HCT116 (cell line): ENCODE measurements at regions not wholly inside any gene's neighbourhood (a gene's known extent, or its start where the extent isn't known, plus 50 kb on each side); places are given as distances from the start of the nearest gene placed in this dataset.

Source experiments
- ATAC-seq: fragments of 200-7000 bp; cut with Tn5 transposase; 2 replicates; pipeline ENCODE4 v1.9.1; 2020; ENCODE audit warnings: mild to moderate bottlenecking, moderate library complexity
- BruUV-seq: library from RNA; stranded (reverse); fragments of 400-500 nt; replicated peaks from 2 replicates; lab custom pipeline; 2021; lab: Mats Ljungman, UMichigan
- CTCF ChIA-PET: fragments of 300-600 bp; sonication (Branson Sonifier 250); formaldehyde crosslinking; loops from one replicate; lab custom pipeline; 2021; ENCODE audit warnings: antibody characterized with exemption; lab: Charles Lee
- POLR2A ChIA-PET: fragments of 300-600, 350-600 bp; sonication (Branson Sonifier 250); formaldehyde crosslinking; loops from one replicate; lab custom pipeline; 2021; ENCODE audit warnings: antibody characterized with exemption; lab: Charles Lee
- RAD21 ChIA-PET, 2 experiments: fragments of 300-600 bp; sonication (Branson Sonifier 250); formaldehyde crosslinking; loops; one replicate each; lab custom pipeline; 2023; ENCODE audit warnings: low total read pairs in 2 of 2; ENCODE audit not compliant: uncharacterized antibody in 2 of 2, unreplicated experiment in 2 of 2, low non-redundant PET in 1 of 2; lab: Charles Lee
- DNase-seq: peaks from one replicate; pipeline ENCODE4 v3.0.0-alpha.2; 2010; ENCODE audit warnings: low read depth, low spot score
- H2AFZ ChIP-seq: fragments of 200-600 bp; shearing (Covaris generic), sonication (generic); 2 replicates; pipeline ENCODE4 v1.6.1; 2017; ENCODE audit warnings: low read depth, mixed run types, mixed read lengths, antibody characterized with exemption, low read length; ENCODE audit not compliant: poor library complexity, severe bottlenecking
- H3K27ac ChIP-seq: 2 replicates; pipeline ENCODE4 v1.5.1; 2012; ENCODE audit warnings: low read depth, low read length
- H3K27me3 ChIP-seq: fragments of 200-600 bp; sonication (generic); 2 replicates; pipeline ENCODE4 v1.6.1; 2016; ENCODE audit warnings: mixed run types, low read length, mixed read lengths; ENCODE audit not compliant: insufficient read depth
- H3K36me3 ChIP-seq, 2 experiments: fragments of 200-500 bp in 1 of 2; fragments of 200-600 bp in 1 of 2; sonication (Bioruptor generic) in 1 of 2; sonication (generic) in 1 of 2; 2 replicates each; pipeline versions ENCODE4 v1.5.1 to v1.6.1; 2014 to 2016; ENCODE audit warnings: low read length in 2 of 2, inconsistent platforms in 1 of 2, mixed read lengths in 1 of 2, mixed run types in 1 of 2; ENCODE audit not compliant: insufficient read depth in 2 of 2, control insufficient read depth in 1 of 2
- H3K4me1 ChIP-seq, 2 experiments: fragments of 200-600 bp in 1 of 2; sonication (generic) in 1 of 2; 2 replicates each; pipeline versions ENCODE4 v1.5.1 to v1.6.1; 2012 to 2017; ENCODE audit warnings: low read length in 2 of 2, inconsistent platforms in 1 of 2, mild to moderate bottlenecking in 1 of 2, mixed read lengths in 1 of 2, mixed run types in 1 of 2, moderate library complexity in 1 of 2; ENCODE audit not compliant: insufficient read depth in 2 of 2, control insufficient read depth in 1 of 2
- H3K4me2 ChIP-seq: fragments of 200-600 bp; sonication (generic); 2 replicates; pipeline ENCODE4 v1.6.1; 2017; ENCODE audit warnings: mixed run types, low read length, mixed read lengths
- H3K4me3 ChIP-seq, 2 experiments: fragments of 200-600 bp in 1 of 2; sonication (generic) in 1 of 2; replicated peaks in 1 of 2; 2 replicates each; pipeline ENCODE4 v1.5.1; 2011 to 2016; ENCODE audit warnings: low read length in 2 of 2, control low read depth in 1 of 2, low read depth in 1 of 2, mild to moderate bottlenecking in 1 of 2, mixed read lengths in 1 of 2, mixed run types in 1 of 2
- H3K79me2 ChIP-seq: fragments of 200-600 bp; sonication (generic); 2 replicates; pipeline ENCODE4 v1.6.1; 2017; ENCODE audit warnings: mild to moderate bottlenecking, mixed run types, low read length, moderate library complexity, mixed read lengths; ENCODE audit not compliant: insufficient read depth
- H3K9ac ChIP-seq: fragments of 200-600 bp; sonication (generic); 2 replicates; pipeline ENCODE4 v1.6.1; 2016; ENCODE audit warnings: low read length, mixed read lengths
- H3K9me2 ChIP-seq: fragments of 200-600 bp; sonication (generic), shearing (Covaris generic); 2 replicates; pipeline ENCODE4 v1.6.1; 2017; ENCODE audit warnings: mixed run types, mild to moderate bottlenecking, moderate library complexity; ENCODE audit not compliant: insufficient read depth
- H3K9me3 ChIP-seq, 2 experiments: fragments of 200-500 bp in 1 of 2; fragments of 200-600 bp in 1 of 2; sonication (Bioruptor generic) in 1 of 2; sonication (generic) in 1 of 2; 2 replicates each; pipeline ENCODE4 v1.6.1; 2014 to 2017; ENCODE audit warnings: low read length in 2 of 2, mixed read lengths in 2 of 2, inconsistent platforms in 1 of 2, low read depth in 1 of 2, mild to moderate bottlenecking in 1 of 2, mixed run types in 1 of 2, moderate library complexity in 1 of 2; ENCODE audit not compliant: control insufficient read depth in 1 of 2, insufficient read depth in 1 of 2
- H4K20me1 ChIP-seq: fragments of 200-600 bp; sonication (generic), shearing (Covaris generic); 2 replicates; pipeline ENCODE4 v1.6.1; 2017; ENCODE audit warnings: mixed run types, mild to moderate bottlenecking, moderate library complexity; ENCODE audit not compliant: insufficient read depth
- ATF3 ChIP-seq: IDR thresholded peaks from 2 replicates; pipeline ENCODE4 v1.6.1; 2012
- CBX3 ChIP-seq: IDR thresholded peaks from 2 replicates; pipeline ENCODE4 v1.6.1; 2012; ENCODE audit warnings: low read depth
- CEBPB ChIP-seq: IDR thresholded peaks from 2 replicates; pipeline ENCODE4 v1.6.1; 2012; ENCODE audit warnings: low read depth
- CTCF ChIP-seq, 3 experiments: fragments of 200-600 bp in 1 of 3; sonication (generic) in 1 of 3; IDR thresholded peaks in 2 of 3; conservative IDR thresholded peaks in 1 of 3; 2 replicates each; pipeline ENCODE4 v1.5.1; 2012 to 2017; ENCODE audit warnings: low read depth in 2 of 3, low read length in 2 of 3, antibody characterized with exemption in 1 of 3, borderline replicate concordance in 1 of 3, control low read depth in 1 of 3, mild to moderate bottlenecking in 1 of 3, mixed read lengths in 1 of 3, mixed run types in 1 of 3, moderate library complexity in 1 of 3; ENCODE audit not compliant: insufficient read depth in 1 of 3
- EGR1 ChIP-seq: IDR thresholded peaks from 2 replicates; pipeline ENCODE4 v1.6.1; 2012; ENCODE audit warnings: low read depth
- ELF1 ChIP-seq: IDR thresholded peaks from 2 replicates; pipeline ENCODE4 v1.6.1; 2012; ENCODE audit warnings: low read depth, borderline replicate concordance
- EZH2 ChIP-seq: fragments of 200-600 bp; sonication (generic); IDR thresholded peaks from 2 replicates; pipeline ENCODE4 v1.6.1; 2017; ENCODE audit warnings: antibody characterized with exemption, mixed run types
- EZH2phosphoT487 ChIP-seq: fragments of 200-600 bp; IDR thresholded peaks from 2 replicates; pipeline ENCODE4 v1.6.1; 2018; ENCODE audit warnings: antibody characterized with exemption, borderline replicate concordance
- FOSL1 ChIP-seq: IDR thresholded peaks from 2 replicates; pipeline ENCODE4 v1.6.1; 2012; ENCODE audit warnings: low read depth
- POLR2A ChIP-seq: IDR thresholded peaks from 2 replicates; pipeline ENCODE4 v1.7.0; 2011; ENCODE audit warnings: borderline replicate concordance; ENCODE audit not compliant: insufficient read depth, insufficient read length; ENCODE audit errors: extremely low read depth
- POLR2AphosphoS5 ChIP-seq: IDR thresholded peaks from 2 replicates; pipeline ENCODE4 v1.6.1; 2011; ENCODE audit warnings: mild to moderate bottlenecking, low read depth, low read length, moderate library complexity
- RAD21 ChIP-seq: IDR thresholded peaks from 2 replicates; pipeline ENCODE4 v1.6.1; 2012; ENCODE audit warnings: low read depth, mild to moderate bottlenecking
- SIN3A ChIP-seq: IDR thresholded peaks from 2 replicates; pipeline ENCODE4 v1.6.1; 2012; ENCODE audit warnings: low read depth
- SP1 ChIP-seq: IDR thresholded peaks from 2 replicates; pipeline ENCODE4 v1.6.1; 2012; ENCODE audit warnings: low read depth
- SRF ChIP-seq: IDR thresholded peaks from 2 replicates; pipeline ENCODE4 v1.6.1; 2012; ENCODE audit warnings: low read depth
- TCF7L2 ChIP-seq: IDR thresholded peaks from 2 replicates; pipeline ENCODE4 v1.7.0; 2011; ENCODE audit warnings: borderline replicate concordance, inconsistent platforms; ENCODE audit not compliant: insufficient read depth, insufficient read length; ENCODE audit errors: extremely low read depth
- YY1 ChIP-seq: IDR thresholded peaks from 2 replicates; pipeline ENCODE4 v1.6.1; 2011; ENCODE audit warnings: low read length, low read depth, moderate library complexity, mild to moderate bottlenecking; ENCODE audit not compliant: insufficient replicate concordance; ENCODE audit errors: extremely low read depth
- ZBTB33 ChIP-seq: IDR thresholded peaks from 2 replicates; pipeline ENCODE4 v1.6.1; 2011; ENCODE audit warnings: mild to moderate bottlenecking, low read length, moderate library complexity; ENCODE audit not compliant: insufficient replicate concordance; ENCODE audit errors: extremely low read depth
- ZNF274 ChIP-seq: fragments of 200-500 bp; sonication (Bioruptor generic); IDR thresholded peaks from 2 replicates; pipeline ENCODE4 v1.6.1; 2014; ENCODE audit warnings: mild to moderate bottlenecking, low read depth, low read length, inconsistent platforms
- intact Hi-C: fragments of 100-400 bp; cut with micrococcal nuclease; formaldehyde crosslinking; loops from 2 replicates; pipeline ENCODE4 v1.10.0; 2022

- H2AFZ ChIP-seq: no peak overlapping the region
- no peaks in the 10 kb centered on the region for H3K79me2 ChIP-seq
- no peaks in the 10 kb centered on the region for H4K20me1 ChIP-seq
- H3K9me3 ChIP-seq: no peaks in the 10 kb centered on the region
- H3K9ac ChIP-seq: no peak overlapping the region
- no TSS peak for BruUV-seq
- H3K4me3 ChIP-seq: no peak overlapping the region
- intact Hi-C loops: no loop called here
- no peak overlapping the region for H3K27ac ChIP-seq
- H3K4me1 ChIP-seq: no peaks in the 10 kb centered on the region
- ChIA-PET RAD21 (no interaction called here), CTCF (no interaction called here), POLR2A (no interaction called here)
- no peak for TF ChIP-seq CEBPB
- TF ChIP-seq TCF7L2: no peak
- TF ChIP-seq EZH2phosphoT487: no peak
- TF ChIP-seq ATF3: no peak
- TF ChIP-seq EZH2: no peak
- TF ChIP-seq SIN3A: no peak
- TF ChIP-seq POLR2AphosphoS5: no peak
- TF ChIP-seq SRF: no peak
- TF ChIP-seq ZNF274: no peak
- TF ChIP-seq EGR1: no peak
- no peak for TF ChIP-seq ZBTB33
- no peak for TF ChIP-seq SP1
- TF ChIP-seq CTCF (IDR thresholded peaks at IDR 0.05 in 2 of 3, conservative IDR thresholded peaks at IDR 0.05 in 1 of 3; ENCODE audit: borderline replicate concordance in 1 of 3, insufficient read depth in 1 of 3, low read depth in 2 of 3, low read length in 2 of 3): no peak
- TF ChIP-seq CBX3: no peak
- TF ChIP-seq FOSL1: no peak
- no peak for TF ChIP-seq YY1
- TF ChIP-seq RAD21: no peak
- TF ChIP-seq POLR2A: no peak
- TF ChIP-seq ELF1: no peak
- H3K36me3 ChIP-seq: no peaks in the 10 kb centered on the region
- no peak overlapping the region for H3K4me2 ChIP-seq
- no peaks in the 10 kb centered on the region for H3K9me2 ChIP-seq
- no peak for ATAC-seq
- peaks cover 22% of the 10 kb centered on the region for H3K27me3 ChIP-seq
- no peak for DNase-seq
Measured at GRCh38 chr5:167912941-167913665, 378.3 kb upstream of the WWC1 start.
